K562 (cell line): ENCODE measurements at regions not wholly inside any gene's neighbourhood (a gene's known extent, or its start where the extent isn't known, plus 50 kb on each side); places are given as distances from the start of the nearest gene placed in this dataset.
A peak's percentile ranks its signal among the peaks of the same experiment; 100 is the strongest.

ENCODE experiments used
- ATAC-seq: fragments of 200-7000 bp; cut with Tn5 transposase; 3 replicates; pipeline ENCODE4 v1.9.1; 2020; ENCODE audit warnings: moderate library complexity
- BruUV-seq: library from RNA; stranded (reverse); fragments of 400-500 nt; replicated peaks from 2 replicates; lab custom pipeline; 2021; lab: Mats Ljungman, UMichigan
- CTCF ChIA-PET: fragments of 300-600 bp; formaldehyde crosslinking; extraction: SDS; loops from one replicate; lab custom pipeline; 2021; ENCODE audit warnings: low intra/inter-chr PET ratio; lab: Yijun Ruan, JAX
- POLR2A ChIA-PET: fragments of 300-600, 350-650 bp; sonication (Branson Sonifier 250); formaldehyde crosslinking; extraction: SDS; loops from one replicate; lab custom pipeline; 2021; ENCODE audit warnings: antibody characterized with exemption, inconsistent platforms; lab: Yijun Ruan, JAX
- DNase-seq, 4 experiments: peaks; one replicate each; pipeline versions ENCODE4 v3.0.0 to v3.0.0-alpha.2; 2011 to 2018; ENCODE audit warnings: low spot score in 3 of 4, mixed read lengths in 3 of 4; ENCODE audit errors: extremely low read depth in 1 of 4
- FAIRE-seq: peaks from 2 replicates; lab custom pipeline; 2011; peaks lifted over from hg19 to GRCh38; lab: Jason Lieb, UNC
- H2AFZ ChIP-seq: 2 replicates; pipeline ENCODE4 v1.6.0; 2011; ENCODE audit warnings: low read depth, low read length, control low read depth, inconsistent platforms
- H3K27ac ChIP-seq: fragments of 200-600 bp; 3 replicates; pipeline ENCODE4 v1.8.0; 2011; ENCODE audit warnings: low read depth, mild to moderate bottlenecking, control low read depth, inconsistent platforms, low read length, moderate library complexity, mixed read lengths; ENCODE audit errors: extremely low read depth
- H3K27me3 ChIP-seq, 2 experiments: fragments of 300-600 bp in 1 of 2; 2 replicates in 1 of 2; 3 replicates in 1 of 2; pipeline versions ENCODE4 v1.6.0 to v1.8.0; 2011; ENCODE audit warnings: inconsistent platforms in 2 of 2, low read length in 2 of 2, mild to moderate bottlenecking in 1 of 2, mixed read lengths in 1 of 2, moderate library complexity in 1 of 2; ENCODE audit not compliant: control insufficient read depth in 2 of 2, insufficient read depth in 2 of 2
- H3K36me3 ChIP-seq: fragments of 300-600 bp; 3 replicates; pipeline ENCODE4 v1.8.0; 2011; ENCODE audit warnings: mild to moderate bottlenecking, low read length, inconsistent platforms; ENCODE audit not compliant: control insufficient read depth, insufficient read depth
- H3K4me1 ChIP-seq, 2 experiments: fragments of 200-600 bp in 1 of 2; replicated peaks in 1 of 2; 2 replicates in 1 of 2; 3 replicates in 1 of 2; pipeline versions ENCODE4 v1.5.1 to v1.8.0; 2011; ENCODE audit warnings: inconsistent platforms in 2 of 2, low read length in 2 of 2, mild to moderate bottlenecking in 1 of 2, mixed read lengths in 1 of 2, moderate library complexity in 1 of 2; ENCODE audit not compliant: control insufficient read depth in 2 of 2, insufficient read depth in 2 of 2
- H3K4me2 ChIP-seq: 2 replicates; pipeline ENCODE4 v1.6.1; 2011; ENCODE audit warnings: low read length, control low read depth, inconsistent platforms, mixed read lengths; ENCODE audit not compliant: insufficient read depth
- H3K4me3 ChIP-seq: fragments of 200-600 bp; sonication (generic), shearing (Covaris generic); 2 replicates; pipeline ENCODE4 v1.5.1; 2016; ENCODE audit warnings: control low read depth, inconsistent platforms
- H3K79me2 ChIP-seq: fragments of 200-600 bp; 3 replicates; pipeline ENCODE4 v1.8.0; 2011; ENCODE audit warnings: low read length, inconsistent platforms; ENCODE audit not compliant: control insufficient read depth, insufficient read depth
- H3K9ac ChIP-seq, 2 experiments: 2 replicates each; pipeline versions ENCODE4 v1.6.0 to v1.6.1; 2011; ENCODE audit warnings: low read depth in 2 of 2, low read length in 2 of 2, control low read depth in 1 of 2, inconsistent platforms in 1 of 2, mild to moderate bottlenecking in 1 of 2, mixed read lengths in 1 of 2; ENCODE audit not compliant: insufficient read depth in 1 of 2
- H3K9me1 ChIP-seq: one replicate; pipeline ENCODE4 v1.6.0; 2011; ENCODE audit warnings: inconsistent platforms, mild to moderate bottlenecking, low read length, moderate library complexity; ENCODE audit not compliant: control insufficient read depth, insufficient read depth
- H3K9me3 ChIP-seq: replicated peaks from 2 replicates; pipeline ENCODE4 v1.5.1; 2011; ENCODE audit warnings: low read depth, low read length, inconsistent platforms; ENCODE audit not compliant: control insufficient read depth, insufficient read depth
- H4K20me1 ChIP-seq: replicated peaks from 2 replicates; pipeline ENCODE4 v1.6.1; 2011; ENCODE audit warnings: low read length, inconsistent platforms, mixed read lengths; ENCODE audit not compliant: control insufficient read depth, insufficient read depth
- C11orf30 ChIP-seq: fragments of 450-650 bp; IDR thresholded peaks from 2 replicates; pipeline ENCODE4 v1.6.1; 2016; ENCODE audit warnings: low read depth, mild to moderate bottlenecking
- CEBPG ChIP-seq, 3 experiments: fragments of 200-800 bp in 1 of 3; sonication (Bioruptor generic) in 1 of 3; sonication (generic) in 1 of 3; formaldehyde crosslinking in 1 of 3; IDR thresholded peaks in 2 of 3; conservative IDR thresholded peaks in 1 of 3; 2 replicates each; pipeline versions ENCODE4 v1.6.1 to v1.8.0; 2016 to 2022; ENCODE audit warnings: missing compliant biosample characterization in 2 of 3, missing genetic modification characterization in 2 of 3, mild to moderate bottlenecking in 1 of 3, missing genetic modification reagents in 1 of 3
- CREBBP ChIP-seq: IDR thresholded peaks from one replicate; pipeline ENCODE4 v1.6.1; 2012; ENCODE audit warnings: low read depth, mild to moderate bottlenecking, control low read depth, inconsistent platforms, low read length
- FOXA1 ChIP-seq: fragments of 450-650 bp; IDR thresholded peaks from 2 replicates; pipeline ENCODE4 v1.6.1; 2016; ENCODE audit warnings: mild to moderate bottlenecking, borderline replicate concordance
- ILF3 ChIP-seq: fragments of 450-650 bp; IDR thresholded peaks from 2 replicates; pipeline ENCODE4 v1.6.1; 2018; ENCODE audit warnings: antibody characterized with exemption, mild to moderate bottlenecking, moderate library complexity, borderline replicate concordance
- NFRKB ChIP-seq: fragments of 450-650 bp; IDR thresholded peaks from 2 replicates; pipeline ENCODE4 v1.6.1; 2016; ENCODE audit warnings: low read depth
- NKRF ChIP-seq: fragments of 450-650 bp; IDR thresholded peaks from 2 replicates; pipeline ENCODE4 v1.6.1; 2016; ENCODE audit warnings: borderline replicate concordance
- PATZ1 ChIP-seq: fragments of 250-450 bp; sonication (Bioruptor Pico); IDR thresholded peaks from 2 replicates; pipeline ENCODE4 v1.5.0; 2020; ENCODE audit warnings: mild to moderate bottlenecking, borderline replicate concordance
- U2AF2 ChIP-seq: fragments of 200-400 bp; formaldehyde crosslinking; optimal IDR thresholded peaks from 2 replicates; pipeline ENCODE3; 2017; ENCODE audit warnings: low read depth, mild to moderate bottlenecking, low read length
- ZNF232 ChIP-seq: sonication (generic); formaldehyde crosslinking; IDR thresholded peaks from 2 replicates; pipeline ENCODE4 v1.8.0; 2022; ENCODE audit warnings: mild to moderate bottlenecking, missing genetic modification reagents
- ZNF75A ChIP-seq: fragments of 450-650 bp; formaldehyde crosslinking; IDR thresholded peaks from 2 replicates; pipeline ENCODE4 v1.4.0; 2020; ENCODE audit warnings: mild to moderate bottlenecking
- WGBS: fragments of 100-300 bp; shearing (Covaris generic); methylation state at CpG from one replicate; pipeline ENCODE4 v1.1.6; 2016; ENCODE audit warnings: low coverage, mixed read lengths; ENCODE audit not compliant: insufficient coverage; ENCODE audit errors: missing lambda C conversion rate; 5-methylcytosine and 5-hydroxymethylcytosine counted together
- in situ Hi-C: fragments of 300-500 bp; cut with MboI; formaldehyde crosslinking; loops from 4 replicates; pipeline ENCODE4 v1.15.0; 2018; ENCODE audit warnings: inconsistent platforms, mixed read lengths
- intact Hi-C: fragments of 100-400 bp; cut with micrococcal nuclease; formaldehyde crosslinking; loops from 2 replicates; pipeline ENCODE4 v1.14.2; 2022

- FAIRE-seq (no peak), DNase-seq (no peak), ATAC-seq (no peak)
- Histone ChIP-seq H3K4me2 (no peak overlapping the region), H3K27me3 (no peaks in the 10 kb centered on the region), H3K9me1 (no peaks in the 10 kb centered on the region), H4K20me1 (no peaks in the 10 kb centered on the region), H2AFZ (no peak overlapping the region), H3K9me3 (no peaks in the 10 kb centered on the region), H3K4me3 (no peak overlapping the region), H3K9ac (no peak overlapping the region), H3K36me3 (no peaks in the 10 kb centered on the region), H3K4me1 (peaks cover 0 to 5% of the 10 kb centered on the region in 2 experiments; a peak in 3 of 5 replicates), H3K27ac (no peak overlapping the region), H3K79me2 (no peaks in the 10 kb centered on the region)
- in situ Hi-C loops, result no loop called here
- TF ChIP-seq FOXA1, result no peak
- no peak for TF ChIP-seq CEBPG (CRISPR knock-in tag; IDR thresholded peaks at IDR 0.05)
- TF ChIP-seq CEBPG (tag; conservative IDR thresholded peaks at IDR 0.05 in 1 of 2, IDR thresholded peaks at IDR 0.05 in 1 of 2), result 0 out of 4 replicates have a peak, but pooled peaks of 1 of the 2 experiments have one; percentile 21
- intact Hi-C loops, result no loop called here
- CTCF ChIA-PET, result no interaction called here
- POLR2A ChIA-PET, result no interaction called here
- no TSS peak for BruUV-seq
Measured at GRCh38 chr13:50672025-50672424, 171.5 kb downstream of the DLEU7 start.

- no peaks in the 10 kb centered on the region for H3K9me1 ChIP-seq
- no peaks in the 10 kb centered on the region for H3K79me2 ChIP-seq
- no peak overlapping the region for H2AFZ ChIP-seq
- H3K36me3 ChIP-seq, result no peaks in the 10 kb centered on the region
- no peak for TF ChIP-seq NFRKB
- no peak for TF ChIP-seq C11orf30
- no peak for TF ChIP-seq ZNF75A (CRISPR knock-in tag)
- no peak for TF ChIP-seq U2AF2
- no peak for TF ChIP-seq NKRF
- no peak for TF ChIP-seq CREBBP
- no peak for TF ChIP-seq ZNF232
- TF ChIP-seq PATZ1 (CRISPR knock-in tag), result no peak
- TF ChIP-seq ILF3, result no peak
- TF ChIP-seq, all 486 proteins: peak for 0
- 19% methylated on average over 4 of the region's 4 CpGs for WGBS
- no peaks in the 10 kb centered on the region for H3K27me3 ChIP-seq
- H3K9me3 ChIP-seq, result no peaks in the 10 kb centered on the region
- DNase-seq, result no peak
- in situ Hi-C loops (no loop called here), intact Hi-C loops (no loop called here)
- no peak overlapping the region for H3K27ac ChIP-seq
- no peak for FAIRE-seq
- peaks cover 0 to 15% of the 10 kb centered on the region in 2 experiments; a peak in 3 of 5 replicates for H3K4me1 ChIP-seq
- H3K4me2 ChIP-seq, result no peak overlapping the region
- no peak overlapping the region for H3K9ac ChIP-seq
- ChIA-PET POLR2A (no interaction called here), CTCF (no interaction called here)
- no peaks in the 10 kb centered on the region for H4K20me1 ChIP-seq
- no peak overlapping the region for H3K4me3 ChIP-seq
- BruUV-seq, result no TSS peak
- no peak for ATAC-seq
Measured at GRCh38 chr13:50675651-50676050, 167.8 kb downstream of the DLEU7 start.
